HG02759 (cell line): ENCODE measurements at regions not wholly inside any gene's neighbourhood (a gene's known extent, or its start where the extent isn't known, plus 50 kb on each side); places are given as distances from the start of the nearest gene placed in this dataset.
"Not testable (repeated sequence)": the region's sequence is repeated elsewhere in the genome, so short reads cannot be mapped to it uniquely, and the experiment has no call there.

Experiments
- ATAC-seq: cut with Tn5 transposase; IDR thresholded peaks from one replicate; pipeline ENCODE4 v1.9.1; 2021; ENCODE audit warnings: mild to moderate bottlenecking, moderate library complexity; ENCODE audit not compliant: unreplicated experiment

GRCh38 chr11:121872356-121872755, 243.7 kb downstream of the BLID start:
- ATAC-seq: no peak

- no peak for ATAC-seq
Observed at GRCh38 chr11:121870206-121871045, 245.6 kb downstream of the BLID start.

- ATAC-seq: no peak
Observed at GRCh38 chr11:121869478-121869877, 246.5 kb downstream of the BLID start.

GRCh38 chr11:121866754-121867153, 249.3 kb downstream of the BLID start:
- ATAC-seq: no peak

- no peak for ATAC-seq
Observed at GRCh38 chr11:121864660-121865059, 251.4 kb downstream of the BLID start.

- no peak for ATAC-seq
Observed at GRCh38 chr11:121863126-121863525, 252.9 kb downstream of the BLID start.

GRCh38 chr11:121855138-121855537, 260.9 kb downstream of the BLID start:
- not testable (repeated sequence) for ATAC-seq

GRCh38 chr11:121844016-121844415, 272.0 kb downstream of the BLID start:
- no peak for ATAC-seq

- no peak for ATAC-seq
Observed at GRCh38 chr11:121842192-121842585, 273.8 kb downstream of the BLID start.

- no peak for ATAC-seq
Observed at GRCh38 chr11:121841487-121842191, 274.4 kb downstream of the BLID start.

GRCh38 chr11:121839781-121840180, 276.2 kb downstream of the BLID start:
- no peak for ATAC-seq

- no peak for ATAC-seq
Observed at GRCh38 chr11:121838571-121838970, 277.4 kb downstream of the BLID start.

- no peak for ATAC-seq
Observed at GRCh38 chr11:121833970-121834369, 282.0 kb downstream of the BLID start.

GRCh38 chr11:121829159-121829643, 286.8 kb downstream of the BLID start:
- no peak for ATAC-seq

GRCh38 chr11:121814962-121815361, 301.1 kb downstream of the BLID start:
- no peak for ATAC-seq

- no peak for ATAC-seq
Observed at GRCh38 chr11:121814296-121814695, 301.7 kb downstream of the BLID start.

GRCh38 chr11:121810291-121810690, 305.7 kb downstream of the BLID start:
- ATAC-seq: no peak

GRCh38 chr11:121808096-121808495, 307.9 kb downstream of the BLID start:
- no peak for ATAC-seq

- ATAC-seq: no peak
Observed at GRCh38 chr11:121807051-121807450, 309.0 kb downstream of the BLID start.

- ATAC-seq: no peak
Observed at GRCh38 chr11:121802542-121802941, 313.5 kb downstream of the BLID start.

GRCh38 chr11:121801781-121802180, 314.2 kb downstream of the BLID start:
- no peak for ATAC-seq

- no peak for ATAC-seq
Observed at GRCh38 chr11:121801394-121801748, 314.6 kb downstream of the BLID start.
